CD14-positive monocyte (primary cell): ENCODE measurements at regions not wholly inside any gene's neighbourhood (a gene's known extent, or its start where the extent isn't known, plus 50 kb on each side); places are given as distances from the start of the nearest gene placed in this dataset.

Experiments used
- DNase-seq, 3 donors: peaks; one replicate each; pipeline ENCODE4 v3.0.0-alpha.2; 2011 to 2022
- H2AFZ ChIP-seq: 2 replicates; pipeline ENCODE4 v1.6.0; 2012; ENCODE audit warnings: mild to moderate bottlenecking, low read depth, low read length, inconsistent platforms; ENCODE audit not compliant: insufficient read depth, poor library complexity, severe bottlenecking
- H3K27ac ChIP-seq, 2 donors: 1 replicate in 1 of 2; 2 replicates in 1 of 2; pipeline ENCODE4 v1.5.1; 2012 to 2013; ENCODE audit warnings: low read length in 2 of 2, control low read depth in 1 of 2, inconsistent platforms in 1 of 2, low read depth in 1 of 2, mild to moderate bottlenecking in 1 of 2
- H3K27me3 ChIP-seq, 2 donors: one replicate each; pipeline versions ENCODE4 v1.6.0 to v1.6.1; 2011 to 2013; ENCODE audit warnings: low read length in 2 of 2; ENCODE audit not compliant: control insufficient read depth in 2 of 2, insufficient read depth in 2 of 2
- H3K36me3 ChIP-seq, 2 donors: replicated peaks in 1 of 2; 1 replicate in 1 of 2; 2 replicates in 1 of 2; pipeline versions ENCODE4 v1.5.1 to v1.6.1; 2012 to 2013; ENCODE audit warnings: low read length in 2 of 2, control low read depth in 1 of 2, inconsistent platforms in 1 of 2, mild to moderate bottlenecking in 1 of 2; ENCODE audit not compliant: insufficient read depth in 2 of 2, control insufficient read depth in 1 of 2
- H3K4me1 ChIP-seq, 2 donors: 1 replicate in 1 of 2; 2 replicates in 1 of 2; pipeline versions ENCODE4 v1.5.1 to v1.6.1; 2012 to 2013; ENCODE audit warnings: low read length in 2 of 2, control low read depth in 1 of 2, inconsistent platforms in 1 of 2, mild to moderate bottlenecking in 1 of 2, moderate library complexity in 1 of 2; ENCODE audit not compliant: insufficient read depth in 2 of 2, control insufficient read depth in 1 of 2
- H3K4me2 ChIP-seq: replicated peaks from 2 replicates; pipeline ENCODE3; 2012; ENCODE audit warnings: low read length, moderate library complexity, mild to moderate bottlenecking; ENCODE audit not compliant: poor library complexity, severe bottlenecking; ENCODE audit errors: extremely low read depth
- H3K4me3 ChIP-seq, 3 experiments: fragments of 200-600 bp in 1 of 3; sonication (generic) in 1 of 3; replicated peaks in 1 of 3; 1 replicate in 2 of 3; 2 replicates in 1 of 3; pipeline ENCODE4 v1.5.1; 2011 to 2013; ENCODE audit warnings: low read length in 3 of 3, mild to moderate bottlenecking in 3 of 3, control low read depth in 2 of 3, low read depth in 2 of 3, inconsistent platforms in 1 of 3, moderate library complexity in 1 of 3
- H3K79me2 ChIP-seq: 2 replicates; pipeline ENCODE4 v1.6.0; 2012; ENCODE audit warnings: mild to moderate bottlenecking, control low read depth, inconsistent platforms, low read length, moderate library complexity; ENCODE audit not compliant: insufficient read depth
- H3K9ac ChIP-seq: 2 replicates; pipeline ENCODE4 v1.6.0; 2017; ENCODE audit warnings: low read length, mild to moderate bottlenecking; ENCODE audit not compliant: insufficient read depth, poor library complexity, severe bottlenecking
- H3K9me3 ChIP-seq, 2 donors: replicated peaks in 1 of 2; 1 replicate in 1 of 2; 2 replicates in 1 of 2; pipeline versions ENCODE4 v1.5.1 to v1.6.1; 2012 to 2013; ENCODE audit warnings: low read length in 2 of 2, control low read depth in 1 of 2; ENCODE audit not compliant: control insufficient read depth in 1 of 2, insufficient read depth in 1 of 2
- H4K20me1 ChIP-seq: 2 replicates; pipeline ENCODE4 v1.6.0; 2012; ENCODE audit warnings: mild to moderate bottlenecking, low read length, control low read depth, moderate library complexity; ENCODE audit not compliant: insufficient read depth
- H3K27ac Mint-ChIP-seq, 7 donors: one replicate each; pipeline ENCODE4 v1.8.0; 2020; ENCODE audit warnings: mild to moderate bottlenecking in 7 of 7, mixed read lengths in 7 of 7, moderate library complexity in 6 of 7, inconsistent platforms in 2 of 7
- H3K27me3 Mint-ChIP-seq, 3 donors: one replicate each; pipeline ENCODE4 v1.8.0; 2021 to 2022; ENCODE audit warnings: low read depth in 3 of 3, mild to moderate bottlenecking in 3 of 3, mixed read lengths in 3 of 3, moderate library complexity in 3 of 3, inconsistent platforms in 1 of 3
- H3K36me3 Mint-ChIP-seq, 2 donors: one replicate each; pipeline ENCODE4 v1.8.0; 2020; ENCODE audit warnings: mixed read lengths in 2 of 2, inconsistent platforms in 1 of 2, mild to moderate bottlenecking in 1 of 2
- H3K4me1 Mint-ChIP-seq: one replicate; pipeline ENCODE4 v1.8.0; 2020; ENCODE audit warnings: mild to moderate bottlenecking, mixed read lengths
- H3K4me3 Mint-ChIP-seq, 2 donors: one replicate each; pipeline ENCODE4 v1.8.0; 2020; ENCODE audit warnings: mild to moderate bottlenecking in 2 of 2, mixed read lengths in 2 of 2, moderate library complexity in 1 of 2
- H3K9me3 Mint-ChIP-seq, 7 donors: one replicate each; pipeline ENCODE4 v1.8.0; 2020 to 2022; ENCODE audit warnings: mixed read lengths in 7 of 7, mild to moderate bottlenecking in 6 of 7, moderate library complexity in 6 of 7, inconsistent platforms in 2 of 7
- WGBS: methylation state at CpG from one replicate; pipeline ENCODE4 v1.1.5; 2013; ENCODE audit warnings: missing lambda C conversion rate; ENCODE audit not compliant: insufficient coverage; 5-methylcytosine and 5-hydroxymethylcytosine counted together
- intact Hi-C, 2 donors: fragments of 100-400 bp; cut with micrococcal nuclease; formaldehyde crosslinking; loops; one replicate each; pipeline versions ENCODE4 v1.15.0 to v1.15.1; 2023
- TF ChIP-seq, protein P1 (sequence below): fragments of 200-600 bp; IDR thresholded peaks from one replicate; pipeline ENCODE4 v1.8.0; 2022; ENCODE audit warnings: antibody characterized with exemption, mild to moderate bottlenecking

DNA sequence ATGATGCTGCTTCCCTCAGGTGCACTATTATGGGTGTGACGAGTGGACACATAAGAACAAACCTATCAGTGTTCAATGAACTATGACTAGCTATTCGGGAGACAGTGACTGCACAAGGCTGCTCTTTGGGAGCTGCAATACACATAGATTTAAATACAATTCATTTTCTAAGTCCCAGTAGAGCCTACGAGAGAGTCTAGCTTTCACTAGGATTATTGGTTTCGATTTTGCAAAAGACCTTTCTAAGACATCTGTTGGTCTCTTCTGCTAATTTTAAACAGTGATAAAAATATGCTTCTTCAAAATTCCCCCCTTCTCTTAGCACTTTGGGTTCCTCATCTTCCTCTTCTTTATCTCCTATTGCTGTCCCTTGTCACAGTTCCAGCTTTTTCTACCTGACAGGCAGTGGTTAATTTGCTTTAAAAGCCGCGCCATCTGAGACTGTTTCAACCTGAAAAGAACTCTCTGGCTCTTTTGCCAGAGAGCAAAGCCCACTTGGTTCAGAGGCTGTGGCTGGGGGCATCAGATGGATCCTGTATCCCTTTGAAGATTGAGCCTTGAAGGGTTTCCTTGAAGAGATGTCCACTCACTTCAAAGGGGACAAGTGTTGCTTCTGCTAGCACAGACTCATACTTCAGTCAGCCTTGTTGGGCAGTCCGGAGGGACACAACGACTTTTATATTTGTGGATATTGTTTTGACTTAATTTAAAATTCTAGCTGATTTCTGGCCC is 241.5 kb downstream of the MAN2A1 start:
- H3K4me1 ChIP-seq: no peaks in the 10 kb centered on the region
- Mint-ChIP-seq H3K27me3 (peaks cover 0 to 2% (median 0%) of the 10 kb centered on the region in 3 donors), H3K27ac (no peak overlapping the region)

DNA sequence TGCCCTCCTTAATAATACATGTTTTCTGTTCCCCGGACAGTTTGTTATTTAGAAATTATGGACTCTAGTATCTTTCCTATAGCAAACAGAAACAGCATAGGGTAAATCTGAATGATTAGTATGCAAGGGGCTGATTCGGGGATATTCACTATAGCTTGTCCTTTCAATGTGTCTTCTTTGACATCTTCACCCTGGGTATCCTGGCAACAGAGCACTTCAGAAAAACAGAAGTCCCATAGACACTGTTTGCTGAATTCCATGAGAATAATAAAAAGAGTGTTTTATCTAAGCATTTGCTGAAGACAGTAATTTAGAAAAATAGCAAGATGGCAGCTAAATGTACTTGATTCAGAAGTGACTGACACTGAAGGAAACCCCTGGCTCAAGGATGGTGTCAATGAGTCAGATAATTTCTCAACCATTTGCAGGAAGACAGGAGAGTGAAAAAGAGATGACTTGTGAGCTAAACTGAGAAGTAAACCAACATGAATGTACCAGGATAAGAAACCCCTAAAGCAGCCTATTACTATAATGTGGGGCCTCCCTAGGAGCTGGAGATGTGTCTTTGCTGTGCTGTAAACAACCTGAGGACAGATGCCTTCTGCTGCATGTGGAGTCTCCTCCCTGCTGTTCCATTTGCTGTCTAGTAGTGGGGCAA is 246.2 kb downstream of the MAN2A1 start:
- H4K20me1 ChIP-seq: no peaks in the 10 kb centered on the region
- no peak overlapping the region for H3K27ac ChIP-seq
- TF ChIP-seq, protein P1, sequence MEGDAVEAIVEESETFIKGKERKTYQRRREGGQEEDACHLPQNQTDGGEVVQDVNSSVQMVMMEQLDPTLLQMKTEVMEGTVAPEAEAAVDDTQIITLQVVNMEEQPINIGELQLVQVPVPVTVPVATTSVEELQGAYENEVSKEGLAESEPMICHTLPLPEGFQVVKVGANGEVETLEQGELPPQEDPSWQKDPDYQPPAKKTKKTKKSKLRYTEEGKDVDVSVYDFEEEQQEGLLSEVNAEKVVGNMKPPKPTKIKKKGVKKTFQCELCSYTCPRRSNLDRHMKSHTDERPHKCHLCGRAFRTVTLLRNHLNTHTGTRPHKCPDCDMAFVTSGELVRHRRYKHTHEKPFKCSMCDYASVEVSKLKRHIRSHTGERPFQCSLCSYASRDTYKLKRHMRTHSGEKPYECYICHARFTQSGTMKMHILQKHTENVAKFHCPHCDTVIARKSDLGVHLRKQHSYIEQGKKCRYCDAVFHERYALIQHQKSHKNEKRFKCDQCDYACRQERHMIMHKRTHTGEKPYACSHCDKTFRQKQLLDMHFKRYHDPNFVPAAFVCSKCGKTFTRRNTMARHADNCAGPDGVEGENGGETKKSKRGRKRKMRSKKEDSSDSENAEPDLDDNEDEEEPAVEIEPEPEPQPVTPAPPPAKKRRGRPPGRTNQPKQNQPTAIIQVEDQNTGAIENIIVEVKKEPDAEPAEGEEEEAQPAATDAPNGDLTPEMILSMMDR: no peak
- no peaks in the 10 kb centered on the region for H3K36me3 ChIP-seq
- no peak overlapping the region for H2AFZ ChIP-seq
- Mint-ChIP-seq H3K4me1 (peaks cover 2% of the 10 kb centered on the region), H3K36me3 (no peaks in the 10 kb centered on the region), H3K4me3 (no peak overlapping the region), H3K9me3 (peaks cover 0 to 5% (median 3%) of the 10 kb centered on the region in 7 donors), H3K27ac (no peak overlapping the region), H3K27me3 (peaks cover 0 to 2% (median 0%) of the 10 kb centered on the region in 3 donors)
- no peak overlapping the region for H3K9ac ChIP-seq
- H3K79me2 ChIP-seq: no peaks in the 10 kb centered on the region
- H3K4me3 ChIP-seq: no peak overlapping the region
- WGBS: no CpG with 5 or more reads among the region's 2 CpGs
- intact Hi-C loops: no loop called here
- DNase-seq: no peak
- H3K4me1 ChIP-seq: no peaks in the 10 kb centered on the region
- H3K9me3 ChIP-seq: no peaks in the 10 kb centered on the region
- H3K4me2 ChIP-seq: no peak overlapping the region
- H3K27me3 ChIP-seq: no peaks in the 10 kb centered on the region

More for the DNA sequence above, 241.5 kb downstream of the MAN2A1 start:
- H2AFZ ChIP-seq: no peak overlapping the region
- Mint-ChIP-seq H3K36me3 (no peaks in the 10 kb centered on the region), H3K9me3 (peaks cover 0 to 3% (median 0%) of the 10 kb centered on the region in 7 donors), H3K4me3 (no peak overlapping the region), H3K4me1 (no peaks in the 10 kb centered on the region)
- H3K79me2 ChIP-seq: no peaks in the 10 kb centered on the region
- intact Hi-C loops: no loop called here
- no peaks in the 10 kb centered on the region for H4K20me1 ChIP-seq
- TF ChIP-seq, protein P1: no peak
- H3K36me3 ChIP-seq: no peaks in the 10 kb centered on the region
- no peak overlapping the region for H3K27ac ChIP-seq
- no peak overlapping the region for H3K9ac ChIP-seq
- H3K27me3 ChIP-seq: no peaks in the 10 kb centered on the region
- no peak for DNase-seq
- no peak overlapping the region for H3K4me3 ChIP-seq
- no peaks in the 10 kb centered on the region for H3K9me3 ChIP-seq
- WGBS: 93% methylated on average over 6 of the region's 8 CpGs
- no peak overlapping the region for H3K4me2 ChIP-seq
